GM20000 (cell line): ENCODE measurements at regions not wholly inside any gene's neighbourhood (a gene's known extent, or its start where the extent isn't known, plus 50 kb on each side); places are given as distances from the start of the nearest gene placed in this dataset.

Source experiments
- DNase-seq: peaks from one replicate; pipeline ENCODE4 v3.0.0; 2012; ENCODE audit warnings: low spot score
- CTCF ChIP-seq: IDR thresholded peaks from 2 replicates; pipeline ENCODE4 v1.5.1; 2012; ENCODE audit warnings: mild to moderate bottlenecking, control low read depth; ENCODE audit errors: extremely low read depth, missing control alignments

GRCh38 chr12:25894759-25895158 lies 63.7 kb upstream of the RASSF8 start:
- DNase-seq: no peak
- TF ChIP-seq CTCF: no peak

GRCh38 chr12:25896981-25897380 lies 61.5 kb upstream of the RASSF8 start:
- DNase-seq: no peak
- TF ChIP-seq CTCF: no peak

- no peak for DNase-seq
- TF ChIP-seq CTCF: no peak
Observed at GRCh38 chr12:25903603-25904245, 54.8 kb upstream of the RASSF8 start.

- DNase-seq: no peak
- no peak for TF ChIP-seq CTCF
Observed at GRCh38 chr12:25904442-25904841, 54.0 kb upstream of the RASSF8 start.

- no peak for TF ChIP-seq CTCF
- DNase-seq: no peak
Observed at GRCh38 chr12:25906651-25907340, 51.7 kb upstream of the RASSF8 start.
